ENCODE measurements at regions not wholly inside any gene's neighbourhood (a gene's known extent, or its start where the extent isn't known, plus 50 kb on each side); places are given as distances from the start of the nearest gene placed in this dataset.
"Not testable (repeated sequence)": the region's sequence is repeated elsewhere in the genome, so short reads cannot be mapped to it uniquely, and the experiment has no call there.

- DNase-seq (ENCODE audit: low read depth in 3 of 3), result not testable (repeated sequence)
Observed at GRCh38 chr6:104676679-104677078, 183.0 kb downstream of the HACE1 start.

DNA sequence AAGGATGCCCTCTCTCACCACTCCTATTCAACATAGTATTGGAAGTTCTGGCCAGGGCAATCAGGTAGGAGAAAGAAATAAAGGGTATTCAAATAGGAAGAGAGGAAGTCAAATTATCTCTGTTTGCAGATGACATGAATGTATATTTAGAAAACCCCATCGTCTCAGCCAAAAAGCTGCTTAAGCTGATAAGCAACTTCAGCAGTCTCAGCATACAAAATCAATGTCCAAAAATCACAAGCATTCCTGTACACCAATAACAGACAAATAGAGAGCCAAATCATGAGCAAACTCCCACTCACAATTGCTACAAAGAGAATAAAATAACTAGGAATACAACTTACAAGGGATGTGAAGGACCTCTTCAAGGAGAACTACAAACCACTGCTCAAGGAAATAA, 184.6 kb downstream of the HACE1 start:
- DNase-seq (ENCODE audit: low read depth in 3 of 3), result not testable (repeated sequence)

DNA sequence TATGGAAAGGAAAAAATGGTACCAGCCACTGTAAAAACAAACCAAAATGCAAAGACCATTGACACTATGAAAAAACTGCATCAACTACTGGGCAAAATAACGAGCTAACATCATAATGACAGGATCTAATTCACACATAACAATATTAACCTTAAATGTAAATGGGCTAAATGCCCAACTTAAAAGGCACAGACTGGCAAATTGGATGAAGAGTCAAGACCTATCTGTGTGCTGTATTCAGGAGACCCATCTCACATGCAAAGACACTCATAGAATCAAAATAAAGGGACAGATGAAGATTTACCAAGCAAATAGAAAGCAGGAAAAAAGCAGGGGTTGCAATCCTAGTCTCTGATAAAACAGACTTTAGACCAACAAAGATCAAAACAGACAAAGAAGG, 186.6 kb downstream of the HACE1 start:
- not testable (repeated sequence) for DNase-seq (ENCODE audit: low read depth in 3 of 3)

DNA sequence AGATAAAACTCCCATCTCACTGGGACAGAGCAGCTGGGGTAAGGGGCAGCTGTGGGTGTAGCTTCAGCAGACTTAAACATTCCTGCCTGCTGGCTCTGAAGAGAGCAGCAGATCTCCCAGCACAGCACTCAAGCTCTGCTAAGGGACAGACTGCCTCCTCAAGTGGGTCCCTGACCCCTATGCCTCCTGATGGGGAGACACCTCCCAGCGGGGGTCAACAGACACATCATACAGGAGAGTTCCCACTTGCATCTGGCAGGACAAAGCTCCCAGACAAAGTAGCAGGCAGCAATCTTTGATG, 188.2 kb downstream of the HACE1 start:
- not testable (repeated sequence) for DNase-seq (ENCODE audit: low read depth in 3 of 3)

DNA sequence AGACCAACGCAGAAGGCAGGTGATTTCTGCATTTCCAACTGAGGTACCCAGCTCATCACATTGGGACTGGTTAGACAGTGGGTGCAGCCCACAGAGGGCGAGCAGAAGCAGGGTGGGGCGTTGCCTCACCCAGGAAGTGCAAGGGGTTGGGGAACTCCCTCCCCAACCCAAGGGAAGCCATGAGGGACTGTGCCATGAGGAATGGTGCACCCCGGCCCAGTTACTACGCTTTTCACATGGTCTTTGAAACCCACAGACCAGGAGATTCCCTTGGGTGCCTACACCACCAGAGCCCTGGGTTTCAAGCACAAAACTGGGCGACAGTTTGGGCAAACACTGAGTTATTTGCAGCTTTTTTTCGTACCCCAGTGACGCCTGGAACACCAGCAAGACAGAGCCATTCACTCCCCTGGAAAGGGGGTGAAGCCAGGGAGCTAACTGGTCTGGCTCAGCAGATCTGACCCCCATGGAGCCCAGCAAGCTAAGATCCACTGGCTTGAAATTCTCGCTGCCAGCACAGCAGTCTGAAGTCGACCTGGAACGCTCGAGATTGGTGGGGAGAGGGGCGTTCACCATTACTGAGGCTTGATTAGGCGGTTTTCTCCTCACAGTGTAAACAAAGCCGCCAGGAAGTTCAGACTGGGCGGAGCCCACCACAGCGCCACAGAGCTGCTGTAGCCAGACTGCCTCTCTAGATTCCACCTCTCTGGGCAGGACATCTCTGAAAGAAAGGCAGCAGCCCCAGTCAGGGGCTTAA, 188.7 kb downstream of the HACE1 start:
- DNase-seq (ENCODE audit: low read depth in 3 of 3), result not testable (repeated sequence)

- DNase-seq (ENCODE audit: low read depth in 3 of 3), result no peak
Observed at GRCh38 chr6:104669483-104669882, 190.2 kb downstream of the HACE1 start.

DNA sequence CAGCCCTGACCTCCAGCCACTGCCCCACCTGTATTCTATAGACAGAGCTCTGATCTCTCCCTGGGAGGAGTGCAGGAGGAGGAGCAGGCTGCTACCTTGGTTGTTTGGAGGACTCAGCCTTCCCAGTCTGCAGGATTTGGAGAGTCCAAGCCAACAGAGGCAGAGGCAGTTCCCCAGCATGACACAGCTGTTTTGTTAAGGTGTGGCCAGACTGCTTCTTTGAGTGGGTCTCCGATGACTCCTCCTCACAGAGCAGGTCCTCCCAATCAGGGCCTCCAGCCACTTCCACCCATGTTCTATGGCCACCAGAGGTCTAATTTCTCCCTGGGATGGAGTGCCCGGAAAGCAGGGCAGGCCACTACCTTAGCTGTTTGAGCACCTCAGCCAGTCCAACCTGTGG, 203.5 kb downstream of the HACE1 start:
- DNase-seq (ENCODE audit: low read depth in 3 of 3), result no peak

- no peak for DNase-seq (ENCODE audit: low read depth in 3 of 3)
Observed at GRCh38 chr6:104653781-104654180, 205.9 kb downstream of the HACE1 start.

- DNase-seq (ENCODE audit: low read depth in 3 of 3), result no peak
Observed at GRCh38 chr6:104648347-104648746, 211.4 kb downstream of the HACE1 start.

DNA sequence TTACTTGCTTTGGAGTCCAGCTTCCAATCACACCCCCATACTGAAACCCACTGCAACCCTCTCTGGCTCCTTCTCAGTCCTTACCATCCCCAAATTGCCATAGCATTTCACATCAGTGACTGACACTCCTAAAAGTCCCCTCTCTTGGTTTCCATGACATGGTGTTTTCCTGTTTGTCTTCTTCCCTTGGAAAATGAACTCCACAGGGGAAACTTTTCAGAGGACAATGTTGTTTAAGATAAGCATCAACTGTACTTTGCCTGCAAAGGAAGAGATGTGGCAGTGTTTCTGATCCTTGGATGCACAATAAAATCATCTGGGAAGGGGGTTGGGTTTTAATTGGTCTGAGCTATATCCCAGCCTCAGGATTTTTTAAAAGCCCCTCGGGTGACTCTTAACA, 214.9 kb downstream of the HACE1 start:
- no peak for DNase-seq (ENCODE audit: low read depth in 3 of 3)

DNA sequence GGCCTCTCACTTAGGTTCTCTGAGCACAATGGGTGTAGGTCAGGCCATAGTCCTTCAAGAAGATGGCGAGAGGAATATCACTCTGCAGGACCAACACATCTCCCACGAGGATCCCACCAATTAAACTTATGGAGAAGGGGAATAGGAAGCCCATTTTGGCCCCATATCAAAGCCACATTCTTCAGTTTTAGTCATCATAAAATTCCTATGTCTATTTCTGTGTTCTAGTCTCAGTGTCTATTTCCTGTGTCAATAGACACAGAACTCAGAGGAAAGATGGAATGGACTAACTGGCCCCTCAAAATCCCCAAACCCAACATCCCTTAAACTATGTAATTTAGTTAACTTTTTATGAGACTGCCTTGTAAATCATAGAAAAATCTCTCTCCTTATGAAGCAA, 216.8 kb downstream of the HACE1 start:
- no peak for DNase-seq (ENCODE audit: low read depth in 3 of 3)

GRCh38 chr6:104640761-104641160, 219.0 kb downstream of the HACE1 start:
- DNase-seq (ENCODE audit: low read depth in 3 of 3), result no peak

GRCh38 chr6:104640150-104640700, 219.5 kb downstream of the HACE1 start:
- DNase-seq (ENCODE audit: low read depth in 3 of 3), result no peak

DNA sequence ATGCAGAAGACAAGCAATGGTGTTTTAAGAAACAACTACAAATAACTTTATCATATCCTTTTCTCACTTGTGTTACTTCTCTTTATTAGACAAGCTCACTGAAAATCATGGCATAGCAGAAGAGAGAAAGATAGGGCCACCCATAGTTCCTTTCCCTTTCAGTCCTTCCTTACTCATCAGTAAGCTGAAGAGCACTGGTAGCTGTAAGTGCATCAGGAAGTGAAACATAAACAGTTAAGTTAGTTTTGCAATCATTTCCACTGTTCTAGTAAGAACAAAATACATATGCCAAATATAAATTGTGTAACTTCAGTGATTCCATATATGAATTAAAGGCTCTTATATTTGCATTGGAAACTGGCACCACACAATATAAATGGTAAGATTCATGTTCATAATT, 220.1 kb downstream of the HACE1 start:
- no peak for DNase-seq (ENCODE audit: low read depth in 3 of 3)

GRCh38 chr6:104638841-104639290, 220.9 kb downstream of the HACE1 start:
- DNase-seq (ENCODE audit: low read depth in 3 of 3), result no peak

GRCh38 chr6:104633125-104633524, 226.6 kb downstream of the HACE1 start:
- DNase-seq (ENCODE audit: low read depth in 3 of 3), result no peak

DNA sequence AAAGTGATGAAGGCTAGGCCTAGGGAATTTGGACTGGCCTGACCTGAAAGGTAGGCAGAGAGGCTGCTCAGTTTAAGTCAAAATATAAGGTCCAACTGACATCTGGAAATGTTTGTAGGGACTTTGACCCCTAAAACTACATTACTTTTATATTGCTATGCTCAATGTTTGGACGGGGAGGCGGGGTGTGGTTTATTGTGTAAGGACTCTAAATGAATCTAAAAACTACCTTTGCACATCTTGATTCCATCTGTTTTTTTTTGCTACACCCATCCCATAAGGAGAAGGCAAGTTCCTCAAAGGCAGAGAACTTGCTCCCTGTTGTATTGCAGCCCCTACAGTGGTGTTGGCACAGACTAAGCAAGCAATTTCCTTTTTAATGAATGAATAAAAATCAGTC, 227.1 kb downstream of the HACE1 start:
- no peak for DNase-seq (ENCODE audit: low read depth in 3 of 3)

GRCh38 chr6:104630955-104631354, 228.8 kb downstream of the HACE1 start:
- DNase-seq (ENCODE audit: low read depth in 3 of 3), result no peak

DNA sequence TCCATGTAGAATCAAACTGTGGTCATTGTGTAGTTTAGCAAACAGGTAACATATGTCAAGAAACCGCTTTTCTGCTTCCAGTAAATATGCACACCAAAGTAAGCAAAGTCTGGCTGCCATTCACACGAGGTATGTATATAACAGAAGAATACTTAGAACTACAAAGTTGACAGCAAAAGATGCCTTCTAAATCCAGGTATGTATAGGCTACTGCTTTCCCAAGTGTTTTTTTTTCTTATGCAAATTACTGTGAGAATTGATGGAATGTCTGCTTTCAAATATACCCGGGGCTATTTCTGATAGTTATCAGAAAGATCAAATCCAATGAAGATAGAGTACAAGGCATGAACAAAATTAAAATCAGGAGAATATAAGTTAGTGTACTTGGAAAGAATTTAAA, 229.2 kb downstream of the HACE1 start:
- no peak for DNase-seq (ENCODE audit: low read depth in 3 of 3)

- no peak for DNase-seq (ENCODE audit: low read depth in 3 of 3)
Observed at GRCh38 chr6:104629826-104630225, 229.9 kb downstream of the HACE1 start.

- DNase-seq (ENCODE audit: low read depth in 3 of 3), result no peak
Observed at GRCh38 chr6:104625536-104625935, 234.2 kb downstream of the HACE1 start.

GRCh38 chr6:104623052-104623690, 236.5 kb downstream of the HACE1 start:
- no peak for DNase-seq (ENCODE audit: low read depth in 3 of 3)

- no peak for DNase-seq (ENCODE audit: low read depth in 3 of 3)
Observed at GRCh38 chr6:104621396-104621795, 238.3 kb downstream of the HACE1 start.
